T-helper 1 cell treated with Interleukin-12 subunit alpha and Interleukin-12 subunit beta and Interleukin-4 antibody, amounts not matched to agents 30 μg/mL and 1 μg/mL, for 36 hours (primary cell): ENCODE measurements at regions not wholly inside any gene's neighbourhood (a gene's known extent, or its start where the extent isn't known, plus 50 kb on each side); places are given as distances from the start of the nearest gene placed in this dataset.
"Not testable (repeated sequence)": the region's sequence is repeated elsewhere in the genome, so short reads cannot be mapped to it uniquely, and the experiment has no call there.

ENCODE experiments used
- H3K27ac Mint-ChIP-seq: one replicate; pipeline ENCODE4 v1.8.0; 2021; ENCODE audit warnings: mild to moderate bottlenecking, mixed read lengths
- H3K27me3 Mint-ChIP-seq: one replicate; pipeline ENCODE4 v1.8.0; 2021; ENCODE audit warnings: low read depth, mixed read lengths
- H3K36me3 Mint-ChIP-seq: one replicate; pipeline ENCODE4 v1.8.0; 2021; ENCODE audit warnings: low read depth, mixed read lengths
- H3K4me1 Mint-ChIP-seq: one replicate; pipeline ENCODE4 v1.8.0; 2021; ENCODE audit warnings: low read depth, mixed read lengths
- H3K4me3 Mint-ChIP-seq: one replicate; pipeline ENCODE4 v1.8.0; 2021; ENCODE audit warnings: mild to moderate bottlenecking, moderate library complexity, mixed read lengths
- H3K9me3 Mint-ChIP-seq: one replicate; pipeline ENCODE4 v1.8.0; 2021; ENCODE audit warnings: mixed read lengths

GRCh38 chr4:189202182-189202868 lies 738.3 kb upstream of the FRG1 start:
- H3K9me3 Mint-ChIP-seq = no peaks in the 10 kb centered on the region
- peak overlapping the region; percentile 86 for H3K27ac Mint-ChIP-seq
- H3K36me3 Mint-ChIP-seq = no peaks in the 10 kb centered on the region
- no peaks in the 10 kb centered on the region for H3K27me3 Mint-ChIP-seq
- H3K4me3 Mint-ChIP-seq = peak overlapping the region; percentile 80
- H3K4me1 Mint-ChIP-seq = peaks cover 10% of the 10 kb centered on the region

- Mint-ChIP-seq H3K9me3 (no peaks in the 10 kb centered on the region), H3K4me1 (peaks cover 10% of the 10 kb centered on the region), H3K27me3 (no peaks in the 10 kb centered on the region), H3K4me3 (peak overlapping the region; percentile 4), H3K36me3 (no peaks in the 10 kb centered on the region), H3K27ac (peak overlapping the region; percentile 37)
Observed at GRCh38 chr4:189202869-189203271, 737.8 kb upstream of the FRG1 start.

GRCh38 chr4:189204616-189205015 lies 736.1 kb upstream of the FRG1 start:
- H3K9me3 Mint-ChIP-seq = no peaks in the 10 kb centered on the region
- H3K27me3 Mint-ChIP-seq = no peaks in the 10 kb centered on the region
- no peak overlapping the region for H3K27ac Mint-ChIP-seq
- H3K4me3 Mint-ChIP-seq = no peak overlapping the region
- no peaks in the 10 kb centered on the region for H3K36me3 Mint-ChIP-seq
- H3K4me1 Mint-ChIP-seq = peaks cover 10% of the 10 kb centered on the region

- no peaks in the 10 kb centered on the region for H3K36me3 Mint-ChIP-seq
- H3K27me3 Mint-ChIP-seq = no peaks in the 10 kb centered on the region
- H3K9me3 Mint-ChIP-seq = no peaks in the 10 kb centered on the region
- H3K4me3 Mint-ChIP-seq = no peak overlapping the region
- H3K27ac Mint-ChIP-seq = no peak overlapping the region
- peaks cover 10% of the 10 kb centered on the region for H3K4me1 Mint-ChIP-seq
Observed at GRCh38 chr4:189206953-189207352, 733.7 kb upstream of the FRG1 start.

- Mint-ChIP-seq H3K27ac (no peak overlapping the region), H3K27me3 (no peaks in the 10 kb centered on the region), H3K9me3 (no peaks in the 10 kb centered on the region), H3K36me3 (no peaks in the 10 kb centered on the region), H3K4me1 (peaks cover 5% of the 10 kb centered on the region), H3K4me3 (no peak overlapping the region)
Observed at GRCh38 chr4:189207872-189208271, 732.8 kb upstream of the FRG1 start.

- no peaks in the 10 kb centered on the region for H3K4me1 Mint-ChIP-seq
- no peak overlapping the region for H3K27ac Mint-ChIP-seq
- no peaks in the 10 kb centered on the region for H3K27me3 Mint-ChIP-seq
- no peaks in the 10 kb centered on the region for H3K36me3 Mint-ChIP-seq
- H3K4me3 Mint-ChIP-seq = no peak overlapping the region
- H3K9me3 Mint-ChIP-seq = no peaks in the 10 kb centered on the region
Observed at GRCh38 chr4:189215574-189215973, 725.1 kb upstream of the FRG1 start.

- H3K4me3 Mint-ChIP-seq = no peak overlapping the region
- no peaks in the 10 kb centered on the region for H3K36me3 Mint-ChIP-seq
- H3K9me3 Mint-ChIP-seq = no peaks in the 10 kb centered on the region
- H3K27ac Mint-ChIP-seq = no peak overlapping the region
- no peaks in the 10 kb centered on the region for H3K27me3 Mint-ChIP-seq
- no peaks in the 10 kb centered on the region for H3K4me1 Mint-ChIP-seq
Observed at GRCh38 chr4:189221691-189222090, 719.0 kb upstream of the FRG1 start.

GRCh38 chr4:189228726-189229125 lies 711.9 kb upstream of the FRG1 start:
- no peaks in the 10 kb centered on the region for H3K4me1 Mint-ChIP-seq
- no peaks in the 10 kb centered on the region for H3K36me3 Mint-ChIP-seq
- no peak overlapping the region for H3K27ac Mint-ChIP-seq

GRCh38 chr4:189232274-189232673 lies 708.4 kb upstream of the FRG1 start:
- Mint-ChIP-seq H3K27ac (no peak overlapping the region), H3K36me3 (no peaks in the 10 kb centered on the region), H3K4me3 (no peak overlapping the region), H3K4me1 (no peaks in the 10 kb centered on the region), H3K9me3 (peaks cover 12% of the 10 kb centered on the region), H3K27me3 (no peaks in the 10 kb centered on the region)

More at GRCh38 chr4:189228726-189229125, 711.9 kb upstream of the FRG1 start:
- no peak overlapping the region for H3K4me3 Mint-ChIP-seq
- no peaks in the 10 kb centered on the region for H3K27me3 Mint-ChIP-seq
- peaks cover 8% of the 10 kb centered on the region for H3K9me3 Mint-ChIP-seq

GRCh38 chr4:189233754-189234153 lies 706.9 kb upstream of the FRG1 start:
- peaks cover 18% of the 10 kb centered on the region for H3K9me3 Mint-ChIP-seq
- H3K27me3 Mint-ChIP-seq, H3K4me1 Mint-ChIP-seq, H3K4me3 Mint-ChIP-seq, H3K27ac Mint-ChIP-seq, H3K36me3 Mint-ChIP-seq: not testable (repeated sequence)

GRCh38 chr4:189234948-189235347 lies 705.7 kb upstream of the FRG1 start:
- H3K27ac Mint-ChIP-seq, H3K27me3 Mint-ChIP-seq, H3K36me3 Mint-ChIP-seq, H3K4me1 Mint-ChIP-seq, H3K4me3 Mint-ChIP-seq: not testable (repeated sequence)
- H3K9me3 Mint-ChIP-seq = peaks cover 23% of the 10 kb centered on the region

GRCh38 chr4:189235599-189235998 lies 705.1 kb upstream of the FRG1 start:
- Mint-ChIP-seq H3K4me1 (no peaks in the 10 kb centered on the region), H3K36me3 (no peaks in the 10 kb centered on the region), H3K9me3 (peaks cover 21% of the 10 kb centered on the region), H3K27me3 (no peaks in the 10 kb centered on the region), H3K27ac (no peak overlapping the region), H3K4me3 (no peak overlapping the region)

GRCh38 chr4:189236321-189236720 lies 704.4 kb upstream of the FRG1 start:
- not testable (repeated sequence) for H3K27me3 Mint-ChIP-seq

GRCh38 chr4:189237340-189237739 lies 703.3 kb upstream of the FRG1 start:
- Mint-ChIP-seq H3K4me1 (no peaks in the 10 kb centered on the region), H3K4me3 (no peak overlapping the region), H3K27ac (no peak overlapping the region), H3K36me3 (no peaks in the 10 kb centered on the region), H3K27me3 (no peaks in the 10 kb centered on the region), H3K9me3 (peaks cover 16% of the 10 kb centered on the region)

More at GRCh38 chr4:189236321-189236720, 704.4 kb upstream of the FRG1 start:
- not testable (repeated sequence) for H3K4me1 Mint-ChIP-seq, H3K4me3 Mint-ChIP-seq, H3K36me3 Mint-ChIP-seq, H3K27ac Mint-ChIP-seq
- peaks cover 21% of the 10 kb centered on the region for H3K9me3 Mint-ChIP-seq

GRCh38 chr4:189255636-189256035 lies 685.0 kb upstream of the FRG1 start:
- no peak overlapping the region for H3K27ac Mint-ChIP-seq
- peaks cover 32% of the 10 kb centered on the region for H3K9me3 Mint-ChIP-seq
- H3K4me1 Mint-ChIP-seq = no peaks in the 10 kb centered on the region
- no peaks in the 10 kb centered on the region for H3K36me3 Mint-ChIP-seq
- H3K4me3 Mint-ChIP-seq = no peak overlapping the region
- no peaks in the 10 kb centered on the region for H3K27me3 Mint-ChIP-seq

- peaks cover 30% of the 10 kb centered on the region for H3K9me3 Mint-ChIP-seq
- no peaks in the 10 kb centered on the region for H3K27me3 Mint-ChIP-seq
- no peak overlapping the region for H3K27ac Mint-ChIP-seq
- H3K4me3 Mint-ChIP-seq = no peak overlapping the region
- H3K36me3 Mint-ChIP-seq = no peaks in the 10 kb centered on the region
- H3K4me1 Mint-ChIP-seq = no peaks in the 10 kb centered on the region
Observed at GRCh38 chr4:189261475-189261874, 679.2 kb upstream of the FRG1 start.
